Activated CD4-positive, alpha-beta T cell treated with anti-CD3 and anti-CD28 coated beads for 1 hour (primary cell): ENCODE measurements at regions not wholly inside any gene's neighbourhood (a gene's known extent, or its start where the extent isn't known, plus 50 kb on each side); places are given as distances from the start of the nearest gene placed in this dataset.

ENCODE experiments used
- DNase-seq: peaks from one replicate; pipeline ENCODE4 v3.0.0-alpha.2; 2020

GRCh38 chr2:204249437-204249836 is 295.8 kb upstream of the PARD3B start:
- DNase-seq: no peak

- no peak for DNase-seq
Observed at GRCh38 chr2:204250692-204251091, 294.6 kb upstream of the PARD3B start.

- DNase-seq: no peak
Observed at GRCh38 chr2:204251158-204251997, 293.9 kb upstream of the PARD3B start.

GRCh38 chr2:204251998-204252376 is 293.3 kb upstream of the PARD3B start:
- no peak for DNase-seq

- no peak for DNase-seq
Observed at GRCh38 chr2:204255071-204255470, 290.2 kb upstream of the PARD3B start.

- no peak for DNase-seq
Observed at GRCh38 chr2:204255526-204255925, 289.7 kb upstream of the PARD3B start.

GRCh38 chr2:204257781-204258180 is 287.5 kb upstream of the PARD3B start:
- no peak for DNase-seq

GRCh38 chr2:204258890-204259289 is 286.4 kb upstream of the PARD3B start:
- no peak for DNase-seq

- DNase-seq: no peak
Observed at GRCh38 chr2:204260162-204260877, 285.0 kb upstream of the PARD3B start.

GRCh38 chr2:204260901-204261300 is 284.4 kb upstream of the PARD3B start:
- DNase-seq: no peak

- no peak for DNase-seq
Observed at GRCh38 chr2:204261846-204262245, 283.4 kb upstream of the PARD3B start.

- DNase-seq: no peak
Observed at GRCh38 chr2:204264085-204264553, 281.2 kb upstream of the PARD3B start.

- no peak for DNase-seq
Observed at GRCh38 chr2:204264621-204265140, 280.6 kb upstream of the PARD3B start.

- no peak for DNase-seq
Observed at GRCh38 chr2:204265681-204266181, 279.5 kb upstream of the PARD3B start.

GRCh38 chr2:204268458-204268857 is 276.8 kb upstream of the PARD3B start:
- no peak for DNase-seq

GRCh38 chr2:204268971-204269370 is 276.3 kb upstream of the PARD3B start:
- no peak for DNase-seq

GRCh38 chr2:204272089-204272488 is 273.2 kb upstream of the PARD3B start:
- no peak for DNase-seq

GRCh38 chr2:204272610-204273287 is 272.5 kb upstream of the PARD3B start:
- DNase-seq: no peak

GRCh38 chr2:204274429-204274828 is 270.8 kb upstream of the PARD3B start:
- DNase-seq: no peak

- DNase-seq: no peak
Observed at GRCh38 chr2:204274991-204275390, 270.3 kb upstream of the PARD3B start.

GRCh38 chr2:204277226-204277625 is 268.0 kb upstream of the PARD3B start:
- DNase-seq: no peak

GRCh38 chr2:204278454-204278853 is 266.8 kb upstream of the PARD3B start:
- DNase-seq: no peak

GRCh38 chr2:204279819-204280218 is 265.5 kb upstream of the PARD3B start:
- no peak for DNase-seq
